ENCODE measurements at regions not wholly inside any gene's neighbourhood (a gene's known extent, or its start where the extent isn't known, plus 50 kb on each side); places are given as distances from the start of the nearest gene placed in this dataset.

GRCh38 chr1:38455829-38456530 lies 403.6 kb downstream of the RRAGC start:
- Histone ChIP-seq H3K4me1 (no peaks in the 10 kb centered on the region), H3K4me3 (no peak overlapping the region), H3K27ac (no peak overlapping the region), H3K9me3 (no peaks in the 10 kb centered on the region), H3K36me3 (no peaks in the 10 kb centered on the region), H3K27me3 (no peaks in the 10 kb centered on the region)
- TF ChIP-seq CTCF (IDR thresholded peaks at IDR 0.05) (no peak), POLR2A (IDR thresholded peaks at IDR 0.05) (no peak)
- no peak for DNase-seq

GRCh38 chr1:38454749-38455441 lies 404.7 kb downstream of the RRAGC start:
- H3K27ac ChIP-seq: no peak overlapping the region
- no peak overlapping the region for H3K4me3 ChIP-seq
- no peak for DNase-seq
- H3K4me1 ChIP-seq: no peaks in the 10 kb centered on the region
- H3K27me3 ChIP-seq: no peaks in the 10 kb centered on the region
- TF ChIP-seq CTCF (IDR thresholded peaks at IDR 0.05) (no peak), POLR2A (IDR thresholded peaks at IDR 0.05) (no peak)
- H3K36me3 ChIP-seq: no peaks in the 10 kb centered on the region
- no peaks in the 10 kb centered on the region for H3K9me3 ChIP-seq

DNA sequence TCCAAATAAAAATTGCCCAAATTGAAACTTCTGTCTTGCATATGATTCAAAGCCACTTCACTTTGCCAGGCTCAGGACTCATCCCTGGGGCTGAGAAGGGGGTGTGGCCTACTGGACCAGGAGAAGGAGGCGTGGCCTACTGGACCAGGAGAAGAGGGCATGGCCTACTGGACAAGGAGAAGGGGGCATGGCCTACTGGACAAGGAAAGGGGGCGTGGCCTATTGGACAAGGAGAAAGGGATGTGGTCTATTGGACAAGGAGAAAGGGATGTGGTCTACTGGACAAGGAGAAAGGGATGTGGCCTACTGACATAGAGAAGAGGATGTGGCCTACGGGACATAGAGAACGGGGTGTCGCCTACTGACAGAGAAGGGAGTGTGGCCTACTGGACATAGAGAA lies 405.3 kb downstream of the RRAGC start:
- no peak for DNase-seq
- H3K36me3 ChIP-seq: no peaks in the 10 kb centered on the region
- H3K9me3 ChIP-seq: no peaks in the 10 kb centered on the region
- no peaks in the 10 kb centered on the region for H3K4me1 ChIP-seq
- H3K4me3 ChIP-seq: no peak overlapping the region
- no peak for TF ChIP-seq CTCF (IDR thresholded peaks at IDR 0.05)
- TF ChIP-seq POLR2A (IDR thresholded peaks at IDR 0.05): no peak
- H3K27ac ChIP-seq: no peak overlapping the region
- no peaks in the 10 kb centered on the region for H3K27me3 ChIP-seq

GRCh38 chr1:38452246-38452645 lies 405.7 kb upstream of the POU3F1 start:
- DNase-seq: no peak
- no peak for TF ChIP-seq CTCF (IDR thresholded peaks at IDR 0.05)
- no peak for TF ChIP-seq POLR2A (IDR thresholded peaks at IDR 0.05)
- no peak overlapping the region for H3K27ac ChIP-seq
- H3K9me3 ChIP-seq: no peaks in the 10 kb centered on the region
- no peaks in the 10 kb centered on the region for H3K36me3 ChIP-seq
- no peak overlapping the region for H3K4me3 ChIP-seq
- no peaks in the 10 kb centered on the region for H3K4me1 ChIP-seq
- H3K27me3 ChIP-seq: no peaks in the 10 kb centered on the region

GRCh38 chr1:38451541-38451993 lies 405.0 kb upstream of the POU3F1 start:
- Histone ChIP-seq H3K27me3 (no peaks in the 10 kb centered on the region), H3K4me1 (no peaks in the 10 kb centered on the region), H3K27ac (no peak overlapping the region), H3K9me3 (no peaks in the 10 kb centered on the region), H3K36me3 (no peaks in the 10 kb centered on the region), H3K4me3 (no peak overlapping the region)
- no peak for DNase-seq
- TF ChIP-seq POLR2A (IDR thresholded peaks at IDR 0.05) (no peak), CTCF (IDR thresholded peaks at IDR 0.05) (no peak)
